GM12875 (cell line): ENCODE measurements at regions not wholly inside any gene's neighbourhood (a gene's known extent, or its start where the extent isn't known, plus 50 kb on each side); places are given as distances from the start of the nearest gene placed in this dataset.
A peak's percentile ranks its signal among the peaks of the same experiment; 100 is the strongest.

Experiments
- H3K4me3 ChIP-seq: one replicate; pipeline ENCODE4 v1.5.1; 2011; ENCODE audit warnings: low read depth, low read length, control low read depth
- TF ChIP-seq, protein P1 (sequence below): IDR thresholded peaks from 2 replicates; pipeline ENCODE4 v1.5.1; 2011; ENCODE audit warnings: low read depth, mild to moderate bottlenecking, control low read depth, inconsistent platforms, low read length, moderate library complexity, borderline replicate concordance; ENCODE audit not compliant: insufficient read depth

DNA sequence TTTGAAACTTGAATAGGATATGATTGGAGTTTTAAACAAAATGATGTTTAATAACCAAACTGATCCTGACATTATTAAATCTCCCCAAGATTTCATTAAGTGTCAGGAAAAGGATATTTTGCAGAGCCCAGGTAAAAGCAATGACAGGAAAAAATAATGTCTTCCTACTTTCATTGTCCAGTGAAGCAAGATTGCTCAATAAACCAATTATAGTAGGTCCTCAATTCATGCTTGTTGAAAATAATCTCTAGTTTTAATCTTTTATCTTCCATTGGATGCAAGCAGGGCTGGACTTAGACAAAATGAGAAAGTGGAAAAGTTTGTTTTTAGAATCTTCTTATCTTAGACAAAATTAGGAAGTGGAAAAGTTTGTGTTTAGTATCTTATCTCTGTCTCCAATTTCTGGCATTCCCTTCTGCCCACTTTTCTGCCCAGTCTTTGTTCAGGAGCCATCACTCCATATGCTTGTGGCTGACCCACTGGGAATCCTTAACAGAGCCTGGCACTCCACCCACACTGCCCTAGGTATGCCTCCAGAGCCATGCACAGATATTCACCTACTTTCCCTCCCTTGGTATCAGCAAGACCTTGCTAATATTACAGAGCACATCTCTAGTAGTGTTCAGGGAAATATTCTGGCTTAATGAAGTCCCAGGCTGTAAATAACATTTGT lies 57.0 kb upstream of the CARMIL1 start:
- H3K4me3 ChIP-seq = no peak overlapping the region

DNA sequence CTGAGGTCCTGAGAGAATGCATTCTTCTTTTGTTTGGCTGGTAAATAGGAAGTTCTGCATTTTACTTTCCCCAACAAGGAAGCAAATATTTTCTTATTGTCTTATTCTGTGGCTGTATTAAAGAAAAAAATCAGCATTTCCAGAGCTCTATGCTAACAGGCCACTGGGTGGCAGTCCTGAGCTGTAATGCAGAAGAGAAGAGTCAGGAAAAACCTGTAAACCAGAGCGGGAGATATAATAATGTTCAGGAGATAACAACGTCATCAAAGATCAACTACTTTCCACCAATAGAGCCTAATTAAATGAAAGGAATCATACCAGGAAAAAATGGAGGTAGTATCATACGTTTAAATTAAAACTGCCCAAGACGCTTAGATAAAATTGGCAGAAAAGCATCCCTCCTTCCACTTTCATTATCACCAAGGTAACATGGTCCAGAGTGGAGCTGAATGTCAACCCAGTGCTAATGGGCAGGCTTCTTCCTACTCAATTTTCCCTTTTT lies 55.6 kb upstream of the CARMIL1 start:
- no peak overlapping the region for H3K4me3 ChIP-seq
- TF ChIP-seq, protein P1, sequence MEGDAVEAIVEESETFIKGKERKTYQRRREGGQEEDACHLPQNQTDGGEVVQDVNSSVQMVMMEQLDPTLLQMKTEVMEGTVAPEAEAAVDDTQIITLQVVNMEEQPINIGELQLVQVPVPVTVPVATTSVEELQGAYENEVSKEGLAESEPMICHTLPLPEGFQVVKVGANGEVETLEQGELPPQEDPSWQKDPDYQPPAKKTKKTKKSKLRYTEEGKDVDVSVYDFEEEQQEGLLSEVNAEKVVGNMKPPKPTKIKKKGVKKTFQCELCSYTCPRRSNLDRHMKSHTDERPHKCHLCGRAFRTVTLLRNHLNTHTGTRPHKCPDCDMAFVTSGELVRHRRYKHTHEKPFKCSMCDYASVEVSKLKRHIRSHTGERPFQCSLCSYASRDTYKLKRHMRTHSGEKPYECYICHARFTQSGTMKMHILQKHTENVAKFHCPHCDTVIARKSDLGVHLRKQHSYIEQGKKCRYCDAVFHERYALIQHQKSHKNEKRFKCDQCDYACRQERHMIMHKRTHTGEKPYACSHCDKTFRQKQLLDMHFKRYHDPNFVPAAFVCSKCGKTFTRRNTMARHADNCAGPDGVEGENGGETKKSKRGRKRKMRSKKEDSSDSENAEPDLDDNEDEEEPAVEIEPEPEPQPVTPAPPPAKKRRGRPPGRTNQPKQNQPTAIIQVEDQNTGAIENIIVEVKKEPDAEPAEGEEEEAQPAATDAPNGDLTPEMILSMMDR = peak; percentile 66; the same call in 1 of the 2 replicates

More for the DNA sequence above, 57.0 kb upstream of the CARMIL1 start:
- TF ChIP-seq, protein P1 = no peak

DNA sequence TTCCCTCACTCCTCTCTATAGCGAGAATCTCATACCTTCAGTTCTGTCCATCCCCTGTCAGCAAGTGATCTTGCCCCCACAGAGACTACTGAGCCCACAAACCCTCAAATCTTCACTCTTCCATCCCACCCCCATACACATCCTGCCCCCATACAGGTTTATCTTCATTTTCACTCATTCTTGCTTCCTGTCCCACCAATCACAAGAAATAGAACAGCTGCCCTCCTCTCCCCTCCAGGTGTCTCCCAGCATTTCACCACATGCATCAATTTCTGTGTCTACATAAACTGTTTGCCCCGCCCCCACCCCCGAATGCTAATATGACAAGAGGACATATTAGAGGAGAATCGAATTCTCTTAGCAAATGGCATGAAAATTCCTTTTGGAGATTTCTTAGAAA lies 54.9 kb upstream of the CARMIL1 start:
- no peak overlapping the region for H3K4me3 ChIP-seq
- TF ChIP-seq, protein P1 = no peak

DNA sequence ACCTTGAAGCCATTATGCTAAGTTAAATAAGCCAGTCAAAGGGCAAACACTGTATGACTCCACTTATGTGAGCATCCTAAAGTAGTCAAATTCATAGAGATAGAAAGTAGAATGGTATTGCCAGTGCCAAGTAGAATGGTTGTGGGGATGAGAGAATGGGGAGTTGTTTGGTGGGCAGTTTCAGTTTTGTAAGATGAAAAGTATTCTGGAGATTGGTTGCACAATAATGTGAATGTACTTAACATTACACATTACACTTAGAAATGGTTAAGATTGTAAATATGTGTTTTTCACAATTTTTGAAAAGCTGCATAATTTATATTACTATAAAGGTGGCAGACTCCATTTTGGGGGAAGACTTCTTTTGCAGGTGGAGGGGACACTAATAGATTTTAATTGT lies 51.3 kb upstream of the CARMIL1 start:
- no peak overlapping the region for H3K4me3 ChIP-seq

More for the DNA sequence above, 51.3 kb upstream of the CARMIL1 start:
- TF ChIP-seq, protein P1 = no peak
